ENCODE measurements at regions not wholly inside any gene's neighbourhood (a gene's known extent, or its start where the extent isn't known, plus 50 kb on each side); places are given as distances from the start of the nearest gene placed in this dataset.

DNA sequence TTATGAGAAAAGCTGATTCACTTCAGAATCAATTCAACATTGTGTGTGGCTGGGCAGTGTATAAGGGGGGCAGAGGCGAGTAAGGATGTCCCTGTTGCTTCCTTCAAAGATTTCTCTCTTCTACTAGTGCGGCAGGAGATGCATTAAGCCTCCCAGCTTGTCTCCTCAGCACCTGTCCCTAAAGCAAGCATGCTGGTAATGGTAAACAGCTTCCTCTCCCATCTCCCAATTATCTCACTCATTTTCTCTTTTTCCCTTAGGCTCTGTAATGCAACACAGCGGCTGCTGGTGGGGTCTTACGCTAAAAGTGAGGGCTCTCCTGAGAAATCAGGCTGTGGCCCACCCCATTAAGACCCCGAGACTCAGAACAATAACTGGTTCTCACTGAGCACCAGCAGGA is 306.4 kb upstream of the ROPN1 start:
- TF ChIP-seq, protein P1, sequence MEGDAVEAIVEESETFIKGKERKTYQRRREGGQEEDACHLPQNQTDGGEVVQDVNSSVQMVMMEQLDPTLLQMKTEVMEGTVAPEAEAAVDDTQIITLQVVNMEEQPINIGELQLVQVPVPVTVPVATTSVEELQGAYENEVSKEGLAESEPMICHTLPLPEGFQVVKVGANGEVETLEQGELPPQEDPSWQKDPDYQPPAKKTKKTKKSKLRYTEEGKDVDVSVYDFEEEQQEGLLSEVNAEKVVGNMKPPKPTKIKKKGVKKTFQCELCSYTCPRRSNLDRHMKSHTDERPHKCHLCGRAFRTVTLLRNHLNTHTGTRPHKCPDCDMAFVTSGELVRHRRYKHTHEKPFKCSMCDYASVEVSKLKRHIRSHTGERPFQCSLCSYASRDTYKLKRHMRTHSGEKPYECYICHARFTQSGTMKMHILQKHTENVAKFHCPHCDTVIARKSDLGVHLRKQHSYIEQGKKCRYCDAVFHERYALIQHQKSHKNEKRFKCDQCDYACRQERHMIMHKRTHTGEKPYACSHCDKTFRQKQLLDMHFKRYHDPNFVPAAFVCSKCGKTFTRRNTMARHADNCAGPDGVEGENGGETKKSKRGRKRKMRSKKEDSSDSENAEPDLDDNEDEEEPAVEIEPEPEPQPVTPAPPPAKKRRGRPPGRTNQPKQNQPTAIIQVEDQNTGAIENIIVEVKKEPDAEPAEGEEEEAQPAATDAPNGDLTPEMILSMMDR (conservative IDR thresholded peaks at IDR 0.05) = no peak
- no peak for TF ChIP-seq EZH2 (IDR thresholded peaks at IDR 0.05; ENCODE audit: low read depth)
